ENCODE measurements at regions not wholly inside any gene's neighbourhood (a gene's known extent, or its start where the extent isn't known, plus 50 kb on each side); places are given as distances from the start of the nearest gene placed in this dataset.

GRCh38 chr20:21956591-21956990 lies 251.1 kb downstream of the PAX1 start:
- no peak overlapping the region for H2BK5ac ChIP-seq (ENCODE audit: insufficient read length, low read length)
- H3K4me2 ChIP-seq (ENCODE audit: insufficient read depth, insufficient read length, low read length): no peak overlapping the region
- H2AK5ac ChIP-seq (ENCODE audit: insufficient read length, low read length): no peak overlapping the region
- no peak overlapping the region for H3K18ac ChIP-seq (ENCODE audit: insufficient read length, low read depth, low read length)
- Mint-ChIP-seq H3K4me1 (no peaks in the 10 kb centered on the region; a peak in 1 of 4 replicates), H3K27me3 (ENCODE audit: low read depth) (no peaks in the 10 kb centered on the region), H3K36me3 (ENCODE audit: insufficient read depth in 1 of 3, low read depth in 3 of 3) (peaks cover 4 to 7% (median 7%) of the 10 kb centered on the region in 3 experiments; a peak in 6 of 7 replicates), H3K27ac (no peak overlapping the region), H3K9me3 (peaks cover 10 to 15% of the 10 kb centered on the region in 2 experiments), H3K4me3 (no peak overlapping the region)
- no peaks in the 10 kb centered on the region for H3K79me1 ChIP-seq (ENCODE audit: insufficient read depth, low read depth, low read length, poor library complexity, severe bottlenecking)
- no peak overlapping the region for H2BK20ac ChIP-seq (ENCODE audit: low read depth, low read length, poor library complexity, severe bottlenecking)
- TF ChIP-seq, protein P1, sequence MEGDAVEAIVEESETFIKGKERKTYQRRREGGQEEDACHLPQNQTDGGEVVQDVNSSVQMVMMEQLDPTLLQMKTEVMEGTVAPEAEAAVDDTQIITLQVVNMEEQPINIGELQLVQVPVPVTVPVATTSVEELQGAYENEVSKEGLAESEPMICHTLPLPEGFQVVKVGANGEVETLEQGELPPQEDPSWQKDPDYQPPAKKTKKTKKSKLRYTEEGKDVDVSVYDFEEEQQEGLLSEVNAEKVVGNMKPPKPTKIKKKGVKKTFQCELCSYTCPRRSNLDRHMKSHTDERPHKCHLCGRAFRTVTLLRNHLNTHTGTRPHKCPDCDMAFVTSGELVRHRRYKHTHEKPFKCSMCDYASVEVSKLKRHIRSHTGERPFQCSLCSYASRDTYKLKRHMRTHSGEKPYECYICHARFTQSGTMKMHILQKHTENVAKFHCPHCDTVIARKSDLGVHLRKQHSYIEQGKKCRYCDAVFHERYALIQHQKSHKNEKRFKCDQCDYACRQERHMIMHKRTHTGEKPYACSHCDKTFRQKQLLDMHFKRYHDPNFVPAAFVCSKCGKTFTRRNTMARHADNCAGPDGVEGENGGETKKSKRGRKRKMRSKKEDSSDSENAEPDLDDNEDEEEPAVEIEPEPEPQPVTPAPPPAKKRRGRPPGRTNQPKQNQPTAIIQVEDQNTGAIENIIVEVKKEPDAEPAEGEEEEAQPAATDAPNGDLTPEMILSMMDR (conservative IDR thresholded peaks at IDR 0.05): no peak
- H3T11ph ChIP-seq (ENCODE audit: low read length): no peak overlapping the region
- H4K91ac ChIP-seq (ENCODE audit: insufficient read length, low read depth, low read length): no peak overlapping the region
- no peak overlapping the region for H3K9ac ChIP-seq (ENCODE audit: extremely low read depth, insufficient read length, low read length)
- H2AFZ ChIP-seq (ENCODE audit: low read length): no peak overlapping the region
- H3K14ac ChIP-seq (ENCODE audit: insufficient read depth, low read length): no peak overlapping the region
- H3K27me3 ChIP-seq (ENCODE audit: insufficient read depth, low read length): no peaks in the 10 kb centered on the region
- no peaks in the 10 kb centered on the region for H3K79me2 ChIP-seq (ENCODE audit: insufficient read depth, low read length)
- H3K23ac ChIP-seq (ENCODE audit: insufficient read length, low read depth, low read length): no peak overlapping the region
- H2BK15ac ChIP-seq (ENCODE audit: low read depth, low read length): no peak overlapping the region
- H2BK120ac ChIP-seq (ENCODE audit: low read depth, low read length, poor library complexity, severe bottlenecking): no peak overlapping the region
- no peak overlapping the region for H4K8ac ChIP-seq (replicated peaks; ENCODE audit: insufficient read length, low read depth, low read length)
- no peak overlapping the region for H2BK12ac ChIP-seq (ENCODE audit: insufficient read length, low read depth, low read length)
- H4K5ac ChIP-seq (ENCODE audit: insufficient read length, low read depth, low read length): no peak overlapping the region
- H3K23me2 ChIP-seq (ENCODE audit: insufficient read length, low read depth, low read length, poor library complexity, severe bottlenecking): no peaks in the 10 kb centered on the region
- no peak overlapping the region for H3K56ac ChIP-seq (ENCODE audit: insufficient read length, low read depth, low read length)
- H3K9me3 ChIP-seq (ENCODE audit: control insufficient read depth, low read depth, low read length): no peaks in the 10 kb centered on the region
- no peak overlapping the region for H3K4ac ChIP-seq (ENCODE audit: low read depth, low read length)
- no peak for DNase-seq
- no peaks in the 10 kb centered on the region for H3K4me1 ChIP-seq (ENCODE audit: insufficient read depth, low read length)
- no peak overlapping the region for H3K27ac ChIP-seq (ENCODE audit: insufficient read length, low read depth, low read length)
- no peaks in the 10 kb centered on the region for H4K20me1 ChIP-seq (ENCODE audit: control insufficient read depth, insufficient read depth, insufficient read length)

Measured in H9 (cell line).